ENCODE measurements at regions not wholly inside any gene's neighbourhood (a gene's known extent, or its start where the extent isn't known, plus 50 kb on each side); places are given as distances from the start of the nearest gene placed in this dataset.

DNA sequence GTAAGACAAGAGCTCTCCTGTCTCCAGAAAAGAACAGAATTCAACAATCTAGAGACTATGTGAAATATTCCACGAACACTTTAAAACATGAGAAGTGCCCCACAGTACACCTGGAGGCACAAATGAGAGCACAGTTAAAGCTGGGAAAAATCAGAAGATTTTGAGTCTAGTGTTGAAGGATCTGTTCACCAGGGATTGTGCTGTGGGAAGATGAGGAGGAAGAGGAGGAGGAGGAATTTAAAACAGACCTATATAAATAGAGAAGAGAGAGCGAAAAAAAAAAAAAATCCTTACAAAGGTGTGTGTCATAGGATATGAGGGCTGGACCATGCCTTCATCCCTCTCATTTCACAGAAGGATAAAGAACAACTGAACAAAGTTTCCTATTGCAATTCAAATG, 361.0 kb upstream of the SEMA6D start:
- Histone ChIP-seq H3K27ac (ENCODE audit: low read depth in 1 of 2, low read length in 2 of 2) (no peak overlapping the region), H3K4me3 (ENCODE audit: low read length) (no peak overlapping the region), H3K4me1 (ENCODE audit: insufficient read depth, low read length) (no peaks in the 10 kb centered on the region), H3K9me3 (ENCODE audit: control insufficient read depth in 1 of 2, insufficient read depth in 1 of 2, low read length in 2 of 2) (no peaks in the 10 kb centered on the region), H3K27me3 (ENCODE audit: control insufficient read depth in 1 of 2, insufficient read depth in 2 of 2, low read length in 2 of 2) (no peaks in the 10 kb centered on the region), H3K36me3 (ENCODE audit: insufficient read depth, low read length) (no peaks in the 10 kb centered on the region)
- TF ChIP-seq, protein P1, sequence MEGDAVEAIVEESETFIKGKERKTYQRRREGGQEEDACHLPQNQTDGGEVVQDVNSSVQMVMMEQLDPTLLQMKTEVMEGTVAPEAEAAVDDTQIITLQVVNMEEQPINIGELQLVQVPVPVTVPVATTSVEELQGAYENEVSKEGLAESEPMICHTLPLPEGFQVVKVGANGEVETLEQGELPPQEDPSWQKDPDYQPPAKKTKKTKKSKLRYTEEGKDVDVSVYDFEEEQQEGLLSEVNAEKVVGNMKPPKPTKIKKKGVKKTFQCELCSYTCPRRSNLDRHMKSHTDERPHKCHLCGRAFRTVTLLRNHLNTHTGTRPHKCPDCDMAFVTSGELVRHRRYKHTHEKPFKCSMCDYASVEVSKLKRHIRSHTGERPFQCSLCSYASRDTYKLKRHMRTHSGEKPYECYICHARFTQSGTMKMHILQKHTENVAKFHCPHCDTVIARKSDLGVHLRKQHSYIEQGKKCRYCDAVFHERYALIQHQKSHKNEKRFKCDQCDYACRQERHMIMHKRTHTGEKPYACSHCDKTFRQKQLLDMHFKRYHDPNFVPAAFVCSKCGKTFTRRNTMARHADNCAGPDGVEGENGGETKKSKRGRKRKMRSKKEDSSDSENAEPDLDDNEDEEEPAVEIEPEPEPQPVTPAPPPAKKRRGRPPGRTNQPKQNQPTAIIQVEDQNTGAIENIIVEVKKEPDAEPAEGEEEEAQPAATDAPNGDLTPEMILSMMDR (IDR thresholded peaks at IDR 0.05), result no peak
- no peak overlapping the region for H3K4me3 Mint-ChIP-seq
- H3K27me3 Mint-ChIP-seq, result no peaks in the 10 kb centered on the region
- ATAC-seq (ENCODE audit: poor library complexity) (no peak), DNase-seq (no peak)
- H3K27ac Mint-ChIP-seq, result no peak overlapping the region
- H3K4me1 Mint-ChIP-seq (ENCODE audit: low read depth), result no peaks in the 10 kb centered on the region
- POLR2A ChIA-PET, result no interaction called here
- intact Hi-C loops (cut with DNase I, micrococcal nuclease), result no loop called here
- CTCF ChIA-PET, result no interaction called here
- H3K36me3 Mint-ChIP-seq (ENCODE audit: low read depth), result no peaks in the 10 kb centered on the region
- H3K9me3 Mint-ChIP-seq, result peaks cover 3% of the 10 kb centered on the region

DNA sequence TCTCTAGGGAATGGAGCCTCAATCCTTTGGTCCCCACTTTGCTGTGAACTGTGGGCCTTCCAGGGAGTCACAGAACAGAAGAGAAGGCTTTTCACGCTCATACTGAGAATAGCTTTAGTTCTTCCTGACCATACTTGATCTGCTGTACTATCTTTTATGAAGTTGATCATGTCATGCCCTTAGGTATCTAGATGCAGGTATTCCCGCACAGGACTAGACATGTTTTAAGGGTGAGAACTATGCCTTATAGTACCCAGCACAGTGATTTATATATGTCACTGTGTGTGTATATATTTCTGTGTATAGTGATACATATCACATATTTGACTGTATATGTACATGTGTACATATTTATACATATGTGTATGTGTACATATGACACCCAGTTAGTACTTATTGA, 358.4 kb upstream of the SEMA6D start:
- H3K27ac ChIP-seq (ENCODE audit: low read depth in 1 of 2, low read length in 2 of 2), result no peak overlapping the region
- Mint-ChIP-seq H3K9me3 (peaks cover 3% of the 10 kb centered on the region), H3K4me3 (no peak overlapping the region), H3K4me1 (ENCODE audit: low read depth) (no peaks in the 10 kb centered on the region), H3K27me3 (no peaks in the 10 kb centered on the region), H3K27ac (no peak overlapping the region), H3K36me3 (ENCODE audit: low read depth) (no peaks in the 10 kb centered on the region)
- intact Hi-C loops (cut with DNase I, micrococcal nuclease), result no loop called here
- ATAC-seq (ENCODE audit: poor library complexity) (no peak), DNase-seq (no peak)
- H3K4me1 ChIP-seq (ENCODE audit: insufficient read depth, low read length), result no peaks in the 10 kb centered on the region
- no peaks in the 10 kb centered on the region for H3K36me3 ChIP-seq (ENCODE audit: insufficient read depth, low read length)
- POLR2A ChIA-PET, result no interaction called here
- peaks cover 0 to 4% of the 10 kb centered on the region in 2 experiments for H3K9me3 ChIP-seq (ENCODE audit: control insufficient read depth in 1 of 2, insufficient read depth in 1 of 2, low read length in 2 of 2)
- H3K4me3 ChIP-seq (ENCODE audit: low read length), result no peak overlapping the region
- TF ChIP-seq, protein P1 (IDR thresholded peaks at IDR 0.05), result no peak
- CTCF ChIA-PET, result no interaction called here
- H3K27me3 ChIP-seq (ENCODE audit: control insufficient read depth in 1 of 2, insufficient read depth in 2 of 2, low read length in 2 of 2), result no peaks in the 10 kb centered on the region

DNA sequence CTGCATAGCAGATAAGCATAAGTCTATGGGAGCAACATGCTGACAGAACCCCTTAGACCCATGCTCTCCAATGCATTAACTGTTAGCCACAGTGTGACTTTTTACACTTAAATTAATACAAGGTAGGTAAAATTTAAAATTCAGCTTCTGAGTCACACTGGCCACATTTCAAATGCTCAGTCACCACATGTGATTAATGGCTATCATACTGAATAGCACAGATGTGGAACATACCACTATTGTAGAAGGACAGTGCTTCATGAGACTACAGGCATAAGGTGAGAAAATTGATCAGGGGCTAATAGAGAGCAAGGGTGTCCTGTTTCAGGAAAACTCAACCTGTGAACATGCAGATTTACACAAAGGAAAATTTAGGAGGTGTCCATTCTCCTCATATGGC, 357.0 kb upstream of the SEMA6D start:
- no peak overlapping the region for H3K4me3 Mint-ChIP-seq
- Histone ChIP-seq H3K4me3 (ENCODE audit: low read length) (no peak overlapping the region), H3K9me3 (ENCODE audit: control insufficient read depth in 1 of 2, insufficient read depth in 1 of 2, low read length in 2 of 2) (peaks cover 0 to 4% of the 10 kb centered on the region in 2 experiments), H3K27me3 (ENCODE audit: control insufficient read depth in 1 of 2, insufficient read depth in 2 of 2, low read length in 2 of 2) (no peaks in the 10 kb centered on the region), H3K4me1 (ENCODE audit: insufficient read depth, low read length) (no peaks in the 10 kb centered on the region), H3K36me3 (ENCODE audit: insufficient read depth, low read length) (no peaks in the 10 kb centered on the region), H3K27ac (ENCODE audit: low read depth in 1 of 2, low read length in 2 of 2) (no peak overlapping the region)
- H3K9me3 Mint-ChIP-seq, result peaks cover 3% of the 10 kb centered on the region
- CTCF ChIA-PET, result no interaction called here
- H3K4me1 Mint-ChIP-seq (ENCODE audit: low read depth), result no peaks in the 10 kb centered on the region
- ATAC-seq (ENCODE audit: poor library complexity), result no peak
- no peak overlapping the region for H3K27ac Mint-ChIP-seq
- no peak for DNase-seq
- intact Hi-C loops (cut with DNase I, micrococcal nuclease), result no loop called here
- H3K36me3 Mint-ChIP-seq (ENCODE audit: low read depth), result no peaks in the 10 kb centered on the region
- TF ChIP-seq, protein P1 (IDR thresholded peaks at IDR 0.05), result no peak
- H3K27me3 Mint-ChIP-seq, result no peaks in the 10 kb centered on the region
- POLR2A ChIA-PET, result no interaction called here

Measured in CD4-positive, alpha-beta T cell (primary cell).